Chondrocyte (in vitro differentiated cells): ENCODE measurements at regions not wholly inside any gene's neighbourhood (a gene's known extent, or its start where the extent isn't known, plus 50 kb on each side); places are given as distances from the start of the nearest gene placed in this dataset.

ENCODE experiments used
- DNase-seq: peaks from one replicate; pipeline ENCODE4 v3.0.0; 2021; ENCODE audit warnings: mixed read lengths, low spot score
- H3K27ac Mint-ChIP-seq: one replicate; pipeline ENCODE4 v1.8.0; 2021; ENCODE audit warnings: mild to moderate bottlenecking, moderate library complexity, mixed read lengths; ENCODE audit not compliant: unreplicated experiment
- H3K27me3 Mint-ChIP-seq: 2 replicates; pipeline ENCODE4 v1.8.0; 2021; ENCODE audit warnings: low read depth, mixed read lengths
- H3K36me3 Mint-ChIP-seq: 2 replicates; pipeline ENCODE4 v1.8.0; 2021; ENCODE audit warnings: low read depth, mixed read lengths
- H3K4me1 Mint-ChIP-seq: 2 replicates; pipeline ENCODE4 v1.8.0; 2021; ENCODE audit warnings: low read depth, mild to moderate bottlenecking, mixed read lengths
- H3K4me3 Mint-ChIP-seq: one replicate; pipeline ENCODE4 v1.8.0; 2021; ENCODE audit warnings: mild to moderate bottlenecking, moderate library complexity, mixed read lengths; ENCODE audit not compliant: unreplicated experiment
- H3K9me3 Mint-ChIP-seq: 2 replicates; pipeline ENCODE4 v1.8.0; 2021; ENCODE audit warnings: low read depth, mixed read lengths
- TF ChIP-seq, protein P1 (sequence below): fragments of 200-600 bp; sonication (generic); IDR thresholded peaks from 2 replicates; pipeline ENCODE4 v1.5.0; 2021; ENCODE audit warnings: antibody characterized with exemption, mild to moderate bottlenecking, moderate library complexity

DNA sequence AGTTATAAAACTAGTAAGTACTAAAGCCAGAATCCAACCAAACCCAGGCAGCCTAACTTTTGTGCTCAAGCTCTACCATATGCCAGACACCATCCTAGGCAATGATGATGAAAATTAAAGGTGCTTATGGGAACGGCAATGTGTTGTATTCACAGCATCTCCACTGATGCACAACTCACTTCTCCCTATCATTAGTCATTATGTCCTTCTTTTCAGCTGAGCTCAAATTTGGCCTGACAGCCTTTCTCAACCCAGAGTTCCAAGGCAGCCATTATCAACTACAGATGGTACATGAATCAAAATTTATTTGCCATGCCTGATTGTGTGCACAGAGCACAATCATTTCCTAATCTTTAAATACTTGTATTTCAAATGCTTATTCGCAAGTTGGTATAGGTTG is 121.6 kb upstream of the TNPO1 start:
- H3K9me3 Mint-ChIP-seq, result no peaks in the 10 kb centered on the region
- TF ChIP-seq, protein P1, sequence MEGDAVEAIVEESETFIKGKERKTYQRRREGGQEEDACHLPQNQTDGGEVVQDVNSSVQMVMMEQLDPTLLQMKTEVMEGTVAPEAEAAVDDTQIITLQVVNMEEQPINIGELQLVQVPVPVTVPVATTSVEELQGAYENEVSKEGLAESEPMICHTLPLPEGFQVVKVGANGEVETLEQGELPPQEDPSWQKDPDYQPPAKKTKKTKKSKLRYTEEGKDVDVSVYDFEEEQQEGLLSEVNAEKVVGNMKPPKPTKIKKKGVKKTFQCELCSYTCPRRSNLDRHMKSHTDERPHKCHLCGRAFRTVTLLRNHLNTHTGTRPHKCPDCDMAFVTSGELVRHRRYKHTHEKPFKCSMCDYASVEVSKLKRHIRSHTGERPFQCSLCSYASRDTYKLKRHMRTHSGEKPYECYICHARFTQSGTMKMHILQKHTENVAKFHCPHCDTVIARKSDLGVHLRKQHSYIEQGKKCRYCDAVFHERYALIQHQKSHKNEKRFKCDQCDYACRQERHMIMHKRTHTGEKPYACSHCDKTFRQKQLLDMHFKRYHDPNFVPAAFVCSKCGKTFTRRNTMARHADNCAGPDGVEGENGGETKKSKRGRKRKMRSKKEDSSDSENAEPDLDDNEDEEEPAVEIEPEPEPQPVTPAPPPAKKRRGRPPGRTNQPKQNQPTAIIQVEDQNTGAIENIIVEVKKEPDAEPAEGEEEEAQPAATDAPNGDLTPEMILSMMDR, result no peak
- H3K4me1 Mint-ChIP-seq, result no peaks in the 10 kb centered on the region
- no peak overlapping the region for H3K27ac Mint-ChIP-seq
- H3K36me3 Mint-ChIP-seq, result no peaks in the 10 kb centered on the region
- DNase-seq, result no peak
- H3K27me3 Mint-ChIP-seq, result no peaks in the 10 kb centered on the region
- no peak overlapping the region for H3K4me3 Mint-ChIP-seq

DNA sequence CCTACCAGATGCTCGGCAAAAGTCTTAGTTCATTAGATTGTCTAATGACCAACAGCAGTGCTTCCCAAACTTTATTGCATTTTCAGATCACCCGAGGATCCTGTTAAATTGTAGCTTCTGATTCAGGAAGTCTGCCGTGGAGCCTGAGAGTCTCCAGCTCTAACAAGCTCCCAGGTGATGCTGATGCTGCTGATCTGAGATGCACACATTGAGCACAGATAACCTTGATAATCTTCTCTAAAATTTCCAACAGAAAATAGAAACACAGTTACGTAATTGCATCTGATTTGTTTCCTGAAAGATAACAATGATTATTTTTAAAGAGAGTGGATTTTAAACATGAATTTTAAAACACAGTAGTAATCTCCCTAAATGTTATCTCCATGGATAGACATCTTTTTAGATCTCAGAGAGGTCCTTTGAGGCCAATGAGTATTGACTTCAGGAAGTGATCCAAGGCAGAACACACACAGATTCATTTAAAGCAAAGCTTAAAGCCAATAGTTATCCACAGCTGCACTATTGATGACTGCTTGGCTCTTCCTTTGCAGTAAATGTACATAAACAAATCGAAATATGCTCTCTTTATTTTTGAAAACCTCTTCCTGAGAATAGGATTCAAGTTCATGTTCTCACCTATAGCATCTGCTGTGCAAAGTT is 122.8 kb upstream of the TNPO1 start:
- H3K9me3 Mint-ChIP-seq, result no peaks in the 10 kb centered on the region
- no peaks in the 10 kb centered on the region for H3K4me1 Mint-ChIP-seq
- H3K4me3 Mint-ChIP-seq, result no peak overlapping the region
- no peak overlapping the region for H3K27ac Mint-ChIP-seq
- DNase-seq, result no peak
- TF ChIP-seq, protein P1, result no peak
- H3K27me3 Mint-ChIP-seq, result no peaks in the 10 kb centered on the region
- no peaks in the 10 kb centered on the region for H3K36me3 Mint-ChIP-seq

DNA sequence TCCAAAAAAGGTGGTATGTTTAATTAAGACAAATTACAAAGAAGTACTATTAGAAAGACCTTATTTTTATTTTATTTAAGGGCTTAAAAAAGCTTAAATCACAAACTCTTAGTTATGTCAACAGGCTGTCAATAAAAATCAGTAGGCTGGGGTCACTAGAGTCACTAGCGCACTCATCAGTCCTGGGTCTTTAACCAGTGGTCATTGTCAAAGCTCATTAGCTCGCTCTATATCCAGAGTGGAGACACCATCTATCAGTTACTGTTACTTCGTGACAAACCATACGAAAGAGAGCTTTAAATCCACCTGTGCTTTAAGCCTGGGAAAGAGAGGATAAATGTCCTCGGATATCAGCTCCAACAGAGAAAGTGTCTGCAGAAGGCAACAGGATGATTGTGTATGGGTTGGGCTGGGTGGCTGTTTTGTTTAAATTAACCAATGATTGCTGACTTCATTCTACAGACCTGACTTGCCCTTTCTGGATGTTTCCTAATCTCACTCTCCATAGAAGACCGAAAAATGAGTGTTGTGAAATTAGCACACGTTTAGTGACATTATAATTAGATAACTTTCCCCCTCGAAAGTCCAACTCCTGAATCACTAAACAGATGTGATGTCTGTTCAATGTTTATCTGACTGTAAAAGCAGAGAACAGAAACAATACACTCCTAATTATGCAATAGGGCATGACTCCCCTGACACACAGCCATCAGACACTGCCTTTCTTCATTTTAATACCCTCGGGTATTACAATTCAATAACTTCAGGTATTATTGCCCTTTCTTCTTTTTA is 123.6 kb upstream of the TNPO1 start:
- TF ChIP-seq, protein P1, result no peak
- H3K9me3 Mint-ChIP-seq, result no peaks in the 10 kb centered on the region

DNA sequence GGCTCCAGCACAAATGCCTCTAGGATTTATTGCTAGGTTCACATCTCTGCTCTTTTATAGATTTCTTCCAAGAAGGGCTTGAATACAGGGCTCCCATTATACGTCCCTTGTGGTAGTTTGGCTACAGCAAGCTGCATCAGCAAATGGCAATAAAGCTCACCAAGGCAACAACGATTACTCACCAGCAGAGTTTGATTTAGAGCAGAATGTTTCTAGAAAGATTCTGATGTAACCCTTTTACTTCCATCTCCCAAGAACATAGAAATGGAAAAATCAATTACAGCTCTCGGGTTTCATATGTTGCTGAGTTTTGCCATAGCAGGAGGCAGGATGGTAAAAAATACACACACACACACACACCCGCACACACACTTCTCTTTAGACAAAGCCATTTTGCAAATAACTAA is 124.2 kb upstream of the TNPO1 start:
- no peaks in the 10 kb centered on the region for H3K27me3 Mint-ChIP-seq
- H3K9me3 Mint-ChIP-seq, result no peaks in the 10 kb centered on the region
- H3K4me1 Mint-ChIP-seq, result peaks cover 7% of the 10 kb centered on the region
- no peaks in the 10 kb centered on the region for H3K36me3 Mint-ChIP-seq
- DNase-seq, result no peak
- H3K4me3 Mint-ChIP-seq, result no peak overlapping the region
- H3K27ac Mint-ChIP-seq, result no peak overlapping the region
- TF ChIP-seq, protein P1, result no peak

More for the DNA sequence above, 123.6 kb upstream of the TNPO1 start:
- no peaks in the 10 kb centered on the region for H3K36me3 Mint-ChIP-seq
- DNase-seq, result no peak
- no peak overlapping the region for H3K27ac Mint-ChIP-seq
- H3K4me1 Mint-ChIP-seq, result peaks cover 4% of the 10 kb centered on the region
- no peak overlapping the region for H3K4me3 Mint-ChIP-seq
- no peaks in the 10 kb centered on the region for H3K27me3 Mint-ChIP-seq

DNA sequence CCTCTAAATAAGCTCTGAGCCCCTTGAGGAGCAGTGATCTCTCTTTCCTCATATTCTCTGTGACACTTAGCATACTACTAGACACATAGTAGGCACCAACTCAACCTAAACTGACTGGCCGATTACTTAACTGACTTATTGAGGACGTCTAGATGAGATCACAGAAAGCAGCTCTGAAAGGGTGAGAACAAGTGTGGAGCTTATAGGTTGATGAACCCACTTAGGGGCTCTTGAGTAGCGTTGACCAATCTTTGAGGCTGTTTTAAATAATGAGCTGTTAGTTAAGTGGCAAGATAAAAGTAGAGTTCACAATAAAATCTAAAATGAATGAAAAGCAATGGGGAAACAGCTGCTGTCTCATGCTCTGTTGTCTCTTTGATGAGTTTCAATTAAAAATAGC is 124.7 kb upstream of the TNPO1 start:
- no peak overlapping the region for H3K4me3 Mint-ChIP-seq
- TF ChIP-seq, protein P1, result no peak
- no peaks in the 10 kb centered on the region for H3K27me3 Mint-ChIP-seq
- DNase-seq, result no peak
- no peaks in the 10 kb centered on the region for H3K36me3 Mint-ChIP-seq
- H3K27ac Mint-ChIP-seq, result no peak overlapping the region
- peaks cover 9% of the 10 kb centered on the region for H3K4me1 Mint-ChIP-seq
- no peaks in the 10 kb centered on the region for H3K9me3 Mint-ChIP-seq
